Kidney (tissue), 13 donors: ENCODE measurements at regions not wholly inside any gene's neighbourhood (a gene's known extent, or its start where the extent isn't known, plus 50 kb on each side); places are given as distances from the start of the nearest gene placed in this dataset.

Experiments
- DNase-seq, 5 donors: peaks; one replicate each; pipeline ENCODE4 v3.0.0-alpha.2; 2013 to 2020
- FAIRE-seq: peaks from 2 replicates; lab custom pipeline; 2012; peaks lifted over from hg19 to GRCh38; lab: Jason Lieb, UNC
- H3K27ac ChIP-seq, 2 donors: one replicate each; pipeline ENCODE4 v1.7.0; 2013; ENCODE audit warnings: low read depth in 2 of 2, low read length in 2 of 2, inconsistent platforms in 1 of 2
- H3K27me3 ChIP-seq: one replicate; pipeline ENCODE4 v1.7.1; 2013; ENCODE audit warnings: low read length, inconsistent platforms; ENCODE audit not compliant: control insufficient read depth, insufficient read depth
- H3K36me3 ChIP-seq, 3 donors: one replicate each; pipeline versions ENCODE4 v1.7.0 to v1.7.1; 2013; ENCODE audit warnings: low read length in 3 of 3, control low read depth in 1 of 3, inconsistent platforms in 1 of 3; ENCODE audit not compliant: insufficient read depth in 3 of 3, control insufficient read depth in 2 of 3
- H3K4me1 ChIP-seq, 3 donors: one replicate each; pipeline versions ENCODE4 v1.7.0 to v1.7.1; 2013; ENCODE audit warnings: low read length in 3 of 3, inconsistent platforms in 1 of 3, low read depth in 1 of 3; ENCODE audit not compliant: control insufficient read depth in 2 of 3, insufficient read depth in 2 of 3
- H3K4me3 ChIP-seq, 3 donors: one replicate each; pipeline versions ENCODE4 v1.7.0 to v1.8.1; 2013; ENCODE audit warnings: low read length in 3 of 3, control low read depth in 1 of 3, inconsistent platforms in 1 of 3
- H3K9ac ChIP-seq, 3 donors: one replicate each; pipeline versions ENCODE4 v1.7.0 to v1.7.1; 2013; ENCODE audit warnings: low read length in 3 of 3, control low read depth in 1 of 3, inconsistent platforms in 1 of 3
- H3K9me3 ChIP-seq, 3 donors: one replicate each; pipeline versions ENCODE4 v1.7.0 to v1.7.1; 2013; ENCODE audit warnings: low read length in 3 of 3, control low read depth in 1 of 3, inconsistent platforms in 1 of 3; ENCODE audit not compliant: control insufficient read depth in 2 of 3, insufficient read depth in 1 of 3
- intact Hi-C: fragments of 100-400 bp; cut with DNase I; formaldehyde crosslinking; loops from one replicate; pipeline ENCODE4 v1.11.1; 2022
- TF ChIP-seq, protein P1 (sequence below): IDR thresholded peaks from 3 replicates; pipeline ENCODE4 v1.5.1; 2012; ENCODE audit warnings: mild to moderate bottlenecking, moderate library complexity, borderline replicate concordance; ENCODE audit not compliant: insufficient read depth; ENCODE audit errors: extremely low read depth
- donor health status: control.
- donor health status: control.
- donor health status: control.
- donor health status: control.
- donor health status: control.
- donor health status: DM: yes; HTN: yes; CAD: no.
- donor health status: Normal renal cell carcinoma (clear cell type).

DNA sequence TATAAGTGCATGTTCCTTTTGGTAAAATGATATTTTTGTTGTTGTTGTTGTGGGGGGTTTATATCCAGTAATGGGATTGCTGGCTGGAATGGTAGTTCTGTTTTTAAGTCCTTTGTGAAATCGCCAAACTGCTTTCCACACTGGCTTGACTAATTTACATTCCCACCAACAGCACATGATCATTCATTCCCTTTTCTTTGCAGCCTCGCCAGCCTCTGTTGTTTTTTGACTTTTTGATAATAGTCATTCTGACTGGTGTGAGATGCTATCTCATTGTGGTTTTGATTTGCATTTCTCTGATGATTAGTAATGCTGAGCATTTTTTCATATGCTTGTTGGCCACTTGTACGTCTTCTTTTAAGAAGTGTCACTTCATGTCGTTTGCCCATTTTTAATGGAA, 188.5 kb upstream of the CHRM3 start:
- FAIRE-seq = no peak
- DNase-seq = no peak
- Histone ChIP-seq H3K27me3 (no peaks in the 10 kb centered on the region), H3K36me3 (no peaks in the 10 kb centered on the region), H3K4me3 (no peak overlapping the region), H3K4me1 (no peaks in the 10 kb centered on the region), H3K9ac (no peak overlapping the region), H3K9me3 (no peaks in the 10 kb centered on the region), H3K27ac (no peak overlapping the region)
- intact Hi-C loops = no loop called here
- TF ChIP-seq, protein P1, sequence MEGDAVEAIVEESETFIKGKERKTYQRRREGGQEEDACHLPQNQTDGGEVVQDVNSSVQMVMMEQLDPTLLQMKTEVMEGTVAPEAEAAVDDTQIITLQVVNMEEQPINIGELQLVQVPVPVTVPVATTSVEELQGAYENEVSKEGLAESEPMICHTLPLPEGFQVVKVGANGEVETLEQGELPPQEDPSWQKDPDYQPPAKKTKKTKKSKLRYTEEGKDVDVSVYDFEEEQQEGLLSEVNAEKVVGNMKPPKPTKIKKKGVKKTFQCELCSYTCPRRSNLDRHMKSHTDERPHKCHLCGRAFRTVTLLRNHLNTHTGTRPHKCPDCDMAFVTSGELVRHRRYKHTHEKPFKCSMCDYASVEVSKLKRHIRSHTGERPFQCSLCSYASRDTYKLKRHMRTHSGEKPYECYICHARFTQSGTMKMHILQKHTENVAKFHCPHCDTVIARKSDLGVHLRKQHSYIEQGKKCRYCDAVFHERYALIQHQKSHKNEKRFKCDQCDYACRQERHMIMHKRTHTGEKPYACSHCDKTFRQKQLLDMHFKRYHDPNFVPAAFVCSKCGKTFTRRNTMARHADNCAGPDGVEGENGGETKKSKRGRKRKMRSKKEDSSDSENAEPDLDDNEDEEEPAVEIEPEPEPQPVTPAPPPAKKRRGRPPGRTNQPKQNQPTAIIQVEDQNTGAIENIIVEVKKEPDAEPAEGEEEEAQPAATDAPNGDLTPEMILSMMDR = no peak

DNA sequence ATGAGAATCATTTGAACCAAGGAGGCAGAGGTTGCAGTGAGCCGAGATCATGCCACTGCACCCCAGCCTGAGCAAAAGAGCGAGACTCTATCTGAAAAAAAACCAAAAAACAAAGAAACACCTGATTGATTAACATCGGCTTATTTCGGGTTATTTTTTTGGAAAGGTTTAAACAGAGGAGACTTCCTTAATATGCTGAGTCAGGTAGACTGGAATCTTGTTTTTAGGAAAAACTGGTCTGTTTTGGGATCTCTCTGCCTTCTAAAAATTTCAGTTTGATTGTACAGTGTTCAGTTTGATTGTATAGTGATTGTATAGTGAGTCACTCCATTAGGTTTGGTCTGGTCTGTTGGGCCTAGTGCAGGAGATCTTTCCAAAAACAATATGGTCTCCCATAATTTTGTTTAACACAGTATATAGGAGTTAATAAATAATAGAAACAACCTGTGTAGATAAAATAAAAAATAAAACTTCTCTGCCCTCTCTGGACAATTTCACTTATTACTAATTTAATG, 196.3 kb upstream of the CHRM3 start:
- TF ChIP-seq, protein P1 = no peak
- H3K4me3 ChIP-seq = no peak overlapping the region
- no peaks in the 10 kb centered on the region for H3K27me3 ChIP-seq
- no peaks in the 10 kb centered on the region for H3K9me3 ChIP-seq
- H3K27ac ChIP-seq = no peak overlapping the region
- DNase-seq (no peak), FAIRE-seq (no peak)
- intact Hi-C loops = no loop called here
- no peaks in the 10 kb centered on the region for H3K36me3 ChIP-seq
- H3K4me1 ChIP-seq = no peaks in the 10 kb centered on the region
- no peak overlapping the region for H3K9ac ChIP-seq

GRCh38 chr1:239186487-239186886, 199.9 kb upstream of the CHRM3 start:
- H3K36me3 ChIP-seq = no peaks in the 10 kb centered on the region
- FAIRE-seq (no peak), DNase-seq (no peak)
- no peak overlapping the region for H3K27ac ChIP-seq
- intact Hi-C loops = no loop called here
- H3K4me3 ChIP-seq = no peak overlapping the region
- TF ChIP-seq, protein P1 = no peak
- no peak overlapping the region for H3K9ac ChIP-seq
- no peaks in the 10 kb centered on the region for H3K9me3 ChIP-seq
- no peaks in the 10 kb centered on the region for H3K27me3 ChIP-seq
- H3K4me1 ChIP-seq = no peaks in the 10 kb centered on the region

- H3K4me1 ChIP-seq = no peaks in the 10 kb centered on the region
- H3K4me3 ChIP-seq = no peak overlapping the region
- no peaks in the 10 kb centered on the region for H3K9me3 ChIP-seq
- no peak for DNase-seq
- H3K27ac ChIP-seq = no peak overlapping the region
- TF ChIP-seq, protein P1 = no peak
- no peaks in the 10 kb centered on the region for H3K27me3 ChIP-seq
- no peak for FAIRE-seq
- intact Hi-C loops = no loop called here
- H3K9ac ChIP-seq = no peak overlapping the region
- H3K36me3 ChIP-seq = no peaks in the 10 kb centered on the region
These were observed 201.1 kb upstream of the CHRM3 start for GRCh38 chr1:239185245-239185619.
